H1 (cell line): ENCODE measurements at regions not wholly inside any gene's neighbourhood (a gene's known extent, or its start where the extent isn't known, plus 50 kb on each side); places are given as distances from the start of the nearest gene placed in this dataset.

ENCODE experiments used
- CTCF ChIA-PET: fragments of 300-600 bp; sonication (Branson Sonifier 250); formaldehyde crosslinking; loops from one replicate; lab custom pipeline; 2021; ENCODE audit not compliant: partially characterized antibody; lab: Charles Lee
- POLR2A ChIA-PET: fragments of 300-600 bp; sonication (Branson Sonifier 250); formaldehyde crosslinking; loops from one replicate; lab custom pipeline; 2021; ENCODE audit warnings: inconsistent platforms; ENCODE audit not compliant: partially characterized antibody; lab: Charles Lee
- DNase-seq, 2 experiments: peaks; one replicate each; pipeline versions ENCODE4 v3.0.0 to v3.0.0-alpha.2; 2010 to 2022; ENCODE audit warnings: low spot score in 2 of 2, low read depth in 1 of 2, mixed read lengths in 1 of 2
- FAIRE-seq: peaks from 2 replicates; lab custom pipeline; 2011; peaks lifted over from hg19 to GRCh38; lab: Jason Lieb, UNC
- H2AFZ ChIP-seq: 2 replicates; pipeline ENCODE4 v1.8.1; 2012; ENCODE audit warnings: low read length, inconsistent platforms
- H2AK5ac ChIP-seq: 2 replicates; pipeline ENCODE4 v1.6.1; 2013; ENCODE audit warnings: low read depth, low read length
- H2BK120ac ChIP-seq: replicated peaks from 2 replicates; pipeline ENCODE3; 2013; ENCODE audit warnings: low read depth, low read length, inconsistent platforms
- H2BK12ac ChIP-seq: 2 replicates; pipeline ENCODE4 v1.6.1; 2013; ENCODE audit warnings: low read depth, low read length
- H2BK15ac ChIP-seq: 2 replicates; pipeline ENCODE4 v1.6.1; 2013; ENCODE audit warnings: low read length
- H2BK20ac ChIP-seq: 2 replicates; pipeline ENCODE4 v1.6.1; 2013; ENCODE audit warnings: low read length
- H2BK5ac ChIP-seq: 2 replicates; pipeline ENCODE4 v1.6.1; 2013; ENCODE audit warnings: low read depth, low read length
- H3K14ac ChIP-seq: 2 replicates; pipeline ENCODE4 v1.6.1; 2013; ENCODE audit warnings: inconsistent platforms; ENCODE audit not compliant: insufficient read length
- H3K18ac ChIP-seq: 2 replicates; pipeline ENCODE4 v1.6.1; 2013; ENCODE audit warnings: low read length; ENCODE audit errors: extremely low read depth
- H3K23ac ChIP-seq: 2 replicates; pipeline ENCODE4 v1.6.1; 2013; ENCODE audit warnings: inconsistent platforms; ENCODE audit not compliant: insufficient read length
- H3K23me2 ChIP-seq: 2 replicates; pipeline ENCODE4 v1.6.1; 2013; ENCODE audit warnings: low read depth, low read length
- H3K27ac ChIP-seq: 2 replicates; pipeline ENCODE4 v1.6.1; 2011; ENCODE audit warnings: low read depth, low read length, inconsistent platforms
- H3K27me3 ChIP-seq, 4 experiments: replicated peaks in 1 of 4; 1 replicate in 1 of 4; 2 replicates in 3 of 4; pipeline versions ENCODE4 v1.6.1 to v1.8.1; 2011 to 2013; ENCODE audit warnings: low read length in 3 of 4, mild to moderate bottlenecking in 3 of 4, inconsistent platforms in 2 of 4, mixed read lengths in 2 of 4, moderate library complexity in 1 of 4; ENCODE audit not compliant: control insufficient read depth in 3 of 4, insufficient read depth in 3 of 4; ENCODE audit errors: extremely low read depth in 1 of 4
- H3K36me3 ChIP-seq, 4 experiments: 2 replicates each; pipeline versions ENCODE4 v1.6.1 to v1.8.1; 2011 to 2013; ENCODE audit warnings: mild to moderate bottlenecking in 4 of 4, low read length in 3 of 4, moderate library complexity in 2 of 4, control low read depth in 1 of 4, inconsistent platforms in 1 of 4; ENCODE audit not compliant: insufficient read depth in 4 of 4, control insufficient read depth in 2 of 4
- H3K4ac ChIP-seq: replicated peaks from 2 replicates; pipeline ENCODE3; 2013; ENCODE audit warnings: low read length, low read depth, mixed read lengths, inconsistent platforms; ENCODE audit not compliant: insufficient read length
- H3K4me1 ChIP-seq, 4 experiments: replicated peaks in 1 of 4; 1 replicate in 1 of 4; 2 replicates in 3 of 4; pipeline versions ENCODE4 v1.6.1 to v1.8.1; 2011 to 2013; ENCODE audit warnings: low read length in 3 of 4, inconsistent platforms in 2 of 4, mixed read lengths in 1 of 4; ENCODE audit not compliant: insufficient read depth in 4 of 4, control insufficient read depth in 3 of 4
- H3K4me2 ChIP-seq, 2 experiments: 2 replicates each; pipeline versions ENCODE4 v1.6.1 to v1.8.1; 2011 to 2013; ENCODE audit warnings: low read depth in 2 of 2, low read length in 2 of 2, control low read depth in 1 of 2, inconsistent platforms in 1 of 2, mild to moderate bottlenecking in 1 of 2; ENCODE audit not compliant: insufficient read depth in 1 of 2
- H3K4me3 ChIP-seq, 4 experiments: fragments of 200-600, 300-600 bp in 1 of 4; sonication (generic), shearing (Covaris generic), sonication (Bioruptor Twin) in 1 of 4; 2 replicates each; pipeline versions ENCODE4 v1.5.1 to v1.8.1; 2011 to 2016; ENCODE audit warnings: low read length in 4 of 4, low read depth in 3 of 4, control low read depth in 2 of 4, inconsistent platforms in 2 of 4, mild to moderate bottlenecking in 2 of 4, mixed read lengths in 1 of 4, moderate library complexity in 1 of 4; ENCODE audit not compliant: insufficient read depth in 2 of 4; ENCODE audit errors: extremely low read depth in 1 of 4
- H3K56ac ChIP-seq: replicated peaks from 2 replicates; pipeline ENCODE3; 2013; ENCODE audit warnings: low read depth, mild to moderate bottlenecking, mixed read lengths, low read length, inconsistent platforms; ENCODE audit not compliant: insufficient read length
- H3K79me1 ChIP-seq: 2 replicates; pipeline ENCODE4 v1.6.1; 2013; ENCODE audit warnings: low read depth, low read length, control low read depth
- H3K79me2 ChIP-seq, 2 experiments: 2 replicates each; pipeline versions ENCODE4 v1.6.1 to v1.8.1; 2012 to 2013; ENCODE audit warnings: low read length in 2 of 2, mild to moderate bottlenecking in 2 of 2, inconsistent platforms in 1 of 2; ENCODE audit not compliant: insufficient read depth in 2 of 2, control insufficient read depth in 1 of 2
- H3K9ac ChIP-seq, 4 experiments: replicated peaks in 1 of 4; 1 replicate in 1 of 4; 2 replicates in 3 of 4; pipeline versions ENCODE4 v1.6.1 to v1.8.1; 2011 to 2013; ENCODE audit warnings: low read depth in 3 of 4, low read length in 3 of 4, control low read depth in 2 of 4, mild to moderate bottlenecking in 2 of 4, moderate library complexity in 2 of 4, inconsistent platforms in 1 of 4; ENCODE audit errors: extremely low read depth in 1 of 4
- H3K9me3 ChIP-seq, 2 experiments: 2 replicates each; pipeline versions ENCODE4 v1.6.1 to v1.8.1; 2012 to 2013; ENCODE audit warnings: mild to moderate bottlenecking in 2 of 2, moderate library complexity in 2 of 2, control low read depth in 1 of 2, inconsistent platforms in 1 of 2, low read depth in 1 of 2, low read length in 1 of 2, mixed read lengths in 1 of 2; ENCODE audit not compliant: insufficient read depth in 2 of 2
- H4K20me1 ChIP-seq, 2 experiments: replicated peaks in 1 of 2; 2 replicates each; pipeline versions ENCODE3 to v1.8.1; 2011 to 2013; ENCODE audit warnings: inconsistent platforms in 2 of 2, low read length in 2 of 2, mild to moderate bottlenecking in 1 of 2; ENCODE audit not compliant: insufficient read depth in 2 of 2, control insufficient read depth in 1 of 2
- H4K5ac ChIP-seq: 2 replicates; pipeline ENCODE4 v1.6.1; 2013; ENCODE audit warnings: low read length, low read depth, mixed read lengths, inconsistent platforms; ENCODE audit not compliant: insufficient read length
- H4K8ac ChIP-seq: 2 replicates; pipeline ENCODE4 v1.8.0; 2013; ENCODE audit warnings: mild to moderate bottlenecking, moderate library complexity, low read length, inconsistent platforms; ENCODE audit not compliant: insufficient read depth; ENCODE audit errors: extremely low read depth
- H4K91ac ChIP-seq: replicated peaks from 2 replicates; pipeline ENCODE3; 2013; ENCODE audit warnings: low read length, mixed read lengths, inconsistent platforms; ENCODE audit not compliant: insufficient read length
- ATF2 ChIP-seq: IDR thresholded peaks from 2 replicates; pipeline ENCODE4 v1.6.1; 2012; ENCODE audit warnings: low read length, inconsistent platforms
- BRCA1 ChIP-seq: IDR thresholded peaks from 2 replicates; pipeline ENCODE4 v1.6.1; 2012; ENCODE audit warnings: low read depth, low read length, improper control_type of control experiment
- CBX5 ChIP-seq: fragments of 300-800, 300-1000 bp; sonication (generic); IDR thresholded peaks from 2 replicates; pipeline ENCODE4 v1.7.1; 2016; ENCODE audit warnings: antibody characterized with exemption, low read length, low read depth
- GABPA ChIP-seq: IDR thresholded peaks from 2 replicates; pipeline ENCODE4 v1.6.1; 2011; ENCODE audit warnings: mild to moderate bottlenecking, low read length, moderate library complexity, borderline replicate concordance; ENCODE audit not compliant: insufficient read depth
- JUND ChIP-seq: IDR thresholded peaks from 2 replicates; pipeline ENCODE4 v1.6.1; 2011; ENCODE audit warnings: mild to moderate bottlenecking, improper control_type of control experiment, low read length
- KDM1A ChIP-seq: fragments of 200-600, 300-600 bp; sonication (generic); IDR thresholded peaks from 2 replicates; pipeline ENCODE4 v1.7.1; 2016; ENCODE audit warnings: mild to moderate bottlenecking, low read length, borderline replicate concordance
- KDM4A ChIP-seq: IDR thresholded peaks from one replicate; pipeline ENCODE4 v1.7.1; 2012; ENCODE audit warnings: low read depth, mild to moderate bottlenecking, moderate library complexity, low read length, inconsistent platforms; ENCODE audit not compliant: severe bottlenecking
- NRF1 ChIP-seq: IDR thresholded peaks from 2 replicates; pipeline ENCODE4 v1.6.1; 2011; ENCODE audit warnings: mild to moderate bottlenecking, low read depth, low read length, improper control_type of control experiment
- PHF8 ChIP-seq: fragments of 200-600 bp; sonication (generic); conservative IDR thresholded peaks from 2 replicates; pipeline ENCODE4 v1.7.1; 2012; ENCODE audit warnings: low read depth, mild to moderate bottlenecking, inconsistent platforms, low read length, moderate library complexity
- RBBP5 ChIP-seq: IDR thresholded peaks from 2 replicates; pipeline ENCODE4 v1.7.1; 2012; ENCODE audit warnings: low read depth, mild to moderate bottlenecking, inconsistent platforms, low read length, moderate library complexity, borderline replicate concordance
- SIN3A ChIP-seq, 2 experiments: IDR thresholded peaks in 1 of 2; conservative IDR thresholded peaks in 1 of 2; 2 replicates each; pipeline ENCODE4 v1.6.1; 2011 to 2012; ENCODE audit warnings: low read length in 2 of 2, improper control_type of control experiment in 1 of 2, low read depth in 1 of 2, mild to moderate bottlenecking in 1 of 2
- TAF1 ChIP-seq: IDR thresholded peaks from 2 replicates; pipeline ENCODE4 v1.6.1; 2011; ENCODE audit warnings: mild to moderate bottlenecking, low read depth, low read length
- YY1 ChIP-seq: IDR thresholded peaks from 2 replicates; pipeline ENCODE4 v1.6.1; 2011; ENCODE audit warnings: low read depth, mild to moderate bottlenecking, low read length
- WGBS, 2 experiments: shearing (Covaris generic) in 1 of 2; methylation state at CpG; one replicate each; pipeline versions ENCODE4 v1.1.6 to v1.1.7; 2013 to 2015; ENCODE audit warnings: low lambda C conversion rate in 2 of 2, mixed read lengths in 2 of 2, inconsistent platforms in 1 of 2, low coverage in 1 of 2, missing lambda C conversion rate in 1 of 2; ENCODE audit not compliant: insufficient replicate concordance in 2 of 2, insufficient coverage in 1 of 2, insufficient read length in 1 of 2; ENCODE audit errors: extremely low coverage in 1 of 2, missing lambda C conversion rate in 1 of 2; 5-methylcytosine and 5-hydroxymethylcytosine counted together

- no peak overlapping the region for H2BK120ac ChIP-seq
Measured at GRCh38 chr2:67725731-67726130, 328.6 kb downstream of the ETAA1 start.

More at GRCh38 chr2:67725731-67726130, 328.6 kb downstream of the ETAA1 start:
- Histone ChIP-seq H3K4me1 (no peaks in the 10 kb centered on the region), H2AK5ac (no peak overlapping the region), H2AFZ (no peak overlapping the region), H3K36me3 (no peaks in the 10 kb centered on the region; a peak in 1 of 8 replicates), H3K27ac (no peak overlapping the region), H2BK15ac (no peak overlapping the region), H4K8ac (no peak overlapping the region), H3K9me3 (peaks cover 0 to 2% of the 10 kb centered on the region in 2 experiments; a peak in 1 of 4 replicates), H3K27me3 (no peaks in the 10 kb centered on the region), H3K4me2 (no peak overlapping the region), H3K4ac (no peak overlapping the region), H2BK12ac (no peak overlapping the region), H4K5ac (no peak overlapping the region), H3K79me1 (no peaks in the 10 kb centered on the region), H3K9ac (no peak overlapping the region), H4K20me1 (no peaks in the 10 kb centered on the region), H3K23me2 (no peaks in the 10 kb centered on the region), H3K23ac (no peak overlapping the region), H3K4me3 (no peak overlapping the region), H3K18ac (no peak overlapping the region), H2BK20ac (no peak overlapping the region), H3K56ac (no peak overlapping the region), H3K14ac (no peak overlapping the region), H3K79me2 (no peaks in the 10 kb centered on the region), H4K91ac (no peak overlapping the region), H2BK5ac (no peak overlapping the region)
- no peak for FAIRE-seq
- POLR2A ChIA-PET: no interaction called here
- no peak for DNase-seq
- no peak for TF ChIP-seq KDM4A
- TF ChIP-seq BRCA1: no peak
- TF ChIP-seq YY1: no peak
- no peak for TF ChIP-seq JUND
- no peak for TF ChIP-seq KDM1A
- no peak for TF ChIP-seq CBX5
- TF ChIP-seq PHF8: no peak
- no peak for TF ChIP-seq GABPA
- no peak for TF ChIP-seq TAF1
- TF ChIP-seq NRF1: no peak
- TF ChIP-seq ATF2: no peak
- TF ChIP-seq SIN3A (conservative IDR thresholded peaks at IDR 0.05 in 1 of 2, IDR thresholded peaks at IDR 0.05 in 1 of 2; ENCODE audit: low read depth in 1 of 2, low read length in 2 of 2): no peak
- TF ChIP-seq RBBP5: no peak
- 86% methylated on average over 1 of the region's 1 CpG; no CpG with 5 or more reads in 1 of the 2 experiments for WGBS, 2 experiments
- CTCF ChIA-PET: interaction anchor here (0.7 to 1.9 kb wide), 2 partner anchors 32 to 114 kb away, joined by 3 to 9 read pairs; no protein-coding TSS in a partner anchor
